Left lung (tissue), 4 donors: ENCODE measurements at regions not wholly inside any gene's neighbourhood (a gene's known extent, or its start where the extent isn't known, plus 50 kb on each side); places are given as distances from the start of the nearest gene placed in this dataset.

Experiments used
- ATAC-seq: fragments of 200-7000 bp; cut with Tn5 transposase; one replicate; pipeline ENCODE4 v1.9.1; 2020; ENCODE audit warnings: moderate library complexity
- DNase-seq, 4 donors: peaks; one replicate each; pipeline ENCODE4 v3.0.0-alpha.2; 2013 to 2020
- H3K27ac ChIP-seq, 2 donors: fragments of 200-600 bp; sonication (generic) in 1 of 2; one replicate each; pipeline versions ENCODE4 v1.5.0 to v1.8.0; 2020 to 2021
- H3K27me3 ChIP-seq, 2 donors: fragments of 200-600 bp; sonication (generic) in 1 of 2; one replicate each; pipeline versions ENCODE4 v1.5.0 to v1.8.0; 2020 to 2021
- H3K36me3 ChIP-seq, 2 donors: fragments of 200-600 bp; sonication (generic) in 1 of 2; one replicate each; pipeline versions ENCODE4 v1.5.0 to v1.8.0; 2020 to 2021
- H3K4me1 ChIP-seq, 2 donors: fragments of 200-600 bp; one replicate each; pipeline ENCODE4 v1.8.0; 2021
- H3K4me3 ChIP-seq, 2 donors: fragments of 200-600 bp; sonication (generic) in 1 of 2; one replicate each; pipeline versions ENCODE4 v1.5.0 to v1.8.0; 2020 to 2021; ENCODE audit warnings: mild to moderate bottlenecking in 1 of 2
- H3K9me3 ChIP-seq, 2 donors: fragments of 200-600 bp; sonication (generic) in 1 of 2; one replicate each; pipeline versions ENCODE4 v1.5.0 to v1.8.0; 2020 to 2021
- CTCF ChIP-seq, 2 donors: fragments of 200-600 bp; sonication (generic) in 1 of 2; IDR thresholded peaks; one replicate each; pipeline versions ENCODE4 v1.5.0 to v1.8.0; 2021; ENCODE audit warnings: antibody characterized with exemption in 2 of 2
- intact Hi-C, 2 donors: fragments of 100-400 bp; cut with DNase I; formaldehyde crosslinking; loops; one replicate each; pipeline versions ENCODE4 v1.11.2 to v1.14.2; 2022
- donor health status: DM: no; HTN: yes; CAD: no.
- donor health status: DM: no; HTN: no; CAD: no.

GRCh38 chr18:38611036-38611964 is 1045.7 kb upstream of the CELF4 start:
- no peaks in the 10 kb centered on the region for H3K36me3 ChIP-seq
- no peak overlapping the region for H3K4me3 ChIP-seq
- DNase-seq (no peak), ATAC-seq (no peak)
- no peaks in the 10 kb centered on the region for H3K9me3 ChIP-seq
- no peak for TF ChIP-seq CTCF (IDR thresholded peaks at IDR 0.05)
- no peak overlapping the region for H3K27ac ChIP-seq
- H3K4me1 ChIP-seq, result no peaks in the 10 kb centered on the region
- no peaks in the 10 kb centered on the region for H3K27me3 ChIP-seq
- intact Hi-C loops, result no loop called here

- H3K27me3 ChIP-seq, result no peaks in the 10 kb centered on the region
- intact Hi-C loops, result no loop called here
- ATAC-seq (no peak), DNase-seq (no peak)
- no peak for TF ChIP-seq CTCF (IDR thresholded peaks at IDR 0.05)
- H3K27ac ChIP-seq, result no peak overlapping the region
- H3K4me3 ChIP-seq, result no peak overlapping the region
- no peaks in the 10 kb centered on the region for H3K9me3 ChIP-seq
- no peaks in the 10 kb centered on the region for H3K36me3 ChIP-seq
- H3K4me1 ChIP-seq, result no peaks in the 10 kb centered on the region
Measured at GRCh38 chr18:38606841-38607240, 1041.2 kb upstream of the CELF4 start.

- intact Hi-C loops, result no loop called here
- Histone ChIP-seq H3K27me3 (no peaks in the 10 kb centered on the region), H3K9me3 (no peaks in the 10 kb centered on the region), H3K36me3 (no peaks in the 10 kb centered on the region), H3K4me1 (no peaks in the 10 kb centered on the region), H3K27ac (no peak overlapping the region), H3K4me3 (no peak overlapping the region)
- no peak for ATAC-seq
- DNase-seq, result no peak
- no peak for TF ChIP-seq CTCF (IDR thresholded peaks at IDR 0.05)
Measured at GRCh38 chr18:38602341-38602740, 1036.7 kb upstream of the CELF4 start.

GRCh38 chr18:38587571-38587970 is 1022.0 kb upstream of the CELF4 start:
- no peak overlapping the region for H3K27ac ChIP-seq
- no peak for ATAC-seq
- H3K4me3 ChIP-seq, result no peak overlapping the region
- DNase-seq, result no peak
- no peaks in the 10 kb centered on the region for H3K27me3 ChIP-seq
- intact Hi-C loops, result no loop called here
- no peaks in the 10 kb centered on the region for H3K4me1 ChIP-seq
- no peaks in the 10 kb centered on the region for H3K36me3 ChIP-seq
- no peaks in the 10 kb centered on the region for H3K9me3 ChIP-seq
- TF ChIP-seq CTCF (IDR thresholded peaks at IDR 0.05), result no peak

- Histone ChIP-seq H3K27ac (no peak overlapping the region), H3K9me3 (no peaks in the 10 kb centered on the region), H3K4me3 (no peak overlapping the region), H3K27me3 (no peaks in the 10 kb centered on the region), H3K36me3 (no peaks in the 10 kb centered on the region), H3K4me1 (no peaks in the 10 kb centered on the region)
- intact Hi-C loops, result no loop called here
- TF ChIP-seq CTCF (IDR thresholded peaks at IDR 0.05), result no peak
- no peak for DNase-seq
- ATAC-seq, result no peak
Measured at GRCh38 chr18:38586327-38586726, 1020.7 kb upstream of the CELF4 start.
